HG03378 (cell line): ENCODE measurements at regions not wholly inside any gene's neighbourhood (a gene's known extent, or its start where the extent isn't known, plus 50 kb on each side); places are given as distances from the start of the nearest gene placed in this dataset.

Experiments
- ATAC-seq: cut with Tn5 transposase; IDR thresholded peaks from one replicate; pipeline ENCODE4 v1.9.1; 2021; ENCODE audit warnings: mild to moderate bottlenecking, moderate library complexity; ENCODE audit not compliant: unreplicated experiment

- no peak for ATAC-seq
These were observed 591.9 kb downstream of the TECRL start for GRCh38 chr4:63817196-63817865.

DNA sequence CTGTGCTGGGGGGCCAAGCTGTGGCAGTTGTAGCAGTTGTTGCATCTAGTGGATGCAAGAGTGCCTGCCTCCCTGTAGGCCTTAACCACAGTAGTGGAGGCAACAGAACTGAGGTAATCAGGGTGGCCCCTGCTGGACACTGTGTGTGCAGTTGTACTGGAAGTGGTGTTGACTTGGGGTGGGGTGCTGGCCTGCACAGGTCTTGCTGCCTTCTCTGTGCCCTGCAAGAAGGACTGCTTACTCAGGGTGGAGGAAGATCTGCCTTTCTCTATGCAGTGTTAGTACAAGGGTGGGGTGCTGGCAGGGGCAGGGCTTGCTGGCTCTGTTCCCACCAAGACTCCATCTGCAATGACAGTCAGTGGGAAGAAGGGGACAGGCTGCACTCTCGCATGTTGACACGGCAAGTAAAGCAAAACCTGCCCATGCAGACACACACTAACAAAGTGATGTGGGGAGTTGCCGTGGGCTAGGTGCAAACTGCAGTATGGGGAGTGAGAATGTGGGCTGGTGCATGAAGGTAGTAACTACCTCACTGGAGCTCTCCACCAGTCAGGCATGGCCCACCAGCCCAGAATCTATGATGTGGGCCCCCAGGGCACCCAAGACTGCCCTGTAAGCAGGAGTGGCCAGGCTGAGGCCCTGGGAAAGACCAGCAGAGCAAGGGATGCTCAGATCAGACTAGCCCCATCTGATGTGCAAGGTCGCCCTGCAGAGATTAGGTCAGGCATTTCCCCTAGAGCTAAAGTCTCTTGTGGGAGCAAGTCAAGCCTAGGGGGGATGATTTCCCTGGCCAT lies 594.9 kb downstream of the TECRL start:
- ATAC-seq: no peak

DNA sequence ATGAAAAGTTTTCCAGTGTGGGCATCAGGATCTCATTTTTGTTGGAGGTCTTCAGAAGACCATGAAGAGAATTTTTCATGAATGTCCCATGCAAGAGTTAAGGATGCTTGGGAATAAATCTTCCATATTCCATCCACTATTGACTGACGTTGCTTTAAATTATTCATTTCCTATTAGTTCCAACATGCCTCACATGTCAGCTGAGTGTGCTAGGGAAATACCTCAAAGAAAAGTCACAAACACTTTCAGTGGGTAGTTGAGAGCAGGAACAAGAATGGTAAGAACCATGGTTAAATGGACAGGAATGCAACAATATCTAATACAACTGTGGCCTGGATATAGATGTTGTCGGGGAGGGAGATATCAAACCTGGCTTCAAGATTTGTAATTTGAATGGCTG lies 610.1 kb downstream of the TECRL start:
- ATAC-seq: no peak

DNA sequence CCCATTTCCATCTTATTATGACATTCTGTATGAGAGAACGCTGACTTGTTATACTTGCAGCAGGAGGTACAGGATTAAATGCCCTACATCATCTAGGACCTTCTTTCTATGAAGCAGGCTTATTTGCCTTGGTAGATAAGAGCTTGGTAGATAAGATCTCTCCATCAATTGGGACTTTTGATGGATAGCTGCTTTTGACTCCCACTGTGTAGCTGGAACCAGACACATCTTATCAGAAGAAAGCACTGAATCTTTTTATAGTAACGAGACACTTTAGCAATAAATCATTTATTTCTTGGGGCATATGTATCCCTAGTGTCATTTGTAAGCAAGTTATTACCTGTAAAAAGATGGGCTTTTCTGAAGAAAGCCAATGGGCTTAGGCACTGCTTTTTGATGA lies 613.9 kb downstream of the TECRL start:
- no peak for ATAC-seq

DNA sequence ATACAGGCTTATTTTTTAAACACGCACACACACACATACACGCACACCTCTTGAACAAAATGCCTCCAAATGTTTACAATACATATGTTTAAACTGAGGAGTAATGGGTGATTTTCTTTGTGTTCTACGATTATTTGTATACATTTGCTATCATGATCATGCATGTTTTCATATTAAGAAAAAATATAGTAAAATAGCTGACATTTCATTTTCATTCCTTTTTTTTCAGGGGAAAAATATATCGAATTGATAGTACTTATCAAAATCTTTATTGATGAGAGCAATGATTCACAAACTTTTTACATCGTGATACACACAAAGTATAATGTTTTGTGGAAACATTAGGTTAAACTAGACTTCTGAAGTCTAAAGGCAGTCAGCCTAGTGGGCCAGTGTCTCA lies 618.9 kb downstream of the TECRL start:
- ATAC-seq: no peak

GRCh38 chr4:63788271-63788670 lies 621.0 kb downstream of the TECRL start:
- ATAC-seq: no peak

- ATAC-seq: no peak
These were observed 621.9 kb downstream of the TECRL start for GRCh38 chr4:63787326-63787725.

GRCh38 chr4:63786171-63786570 lies 623.1 kb downstream of the TECRL start:
- ATAC-seq: no peak

DNA sequence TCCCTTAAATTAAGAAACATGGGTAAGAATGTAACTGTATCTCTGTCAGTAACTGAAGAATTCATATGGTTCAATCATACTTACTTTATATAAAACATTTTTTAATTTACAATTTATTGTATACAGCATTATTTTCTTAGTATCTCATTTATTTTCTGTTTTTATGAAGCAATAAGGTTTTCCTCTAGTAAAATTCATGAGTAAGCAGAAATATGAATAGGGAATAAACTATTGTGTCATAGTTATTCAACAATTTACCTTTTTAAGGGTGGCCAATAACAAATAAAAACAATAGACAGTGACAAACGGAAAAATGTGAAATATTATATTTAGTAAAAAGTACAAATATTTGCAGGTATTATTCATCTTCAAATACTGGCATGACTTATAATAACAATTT lies 624.4 kb downstream of the TECRL start:
- ATAC-seq: no peak

GRCh38 chr4:63777601-63778000 lies 631.6 kb downstream of the TECRL start:
- ATAC-seq: no peak

GRCh38 chr4:63764400-63764799 lies 644.9 kb downstream of the TECRL start:
- no peak for ATAC-seq

DNA sequence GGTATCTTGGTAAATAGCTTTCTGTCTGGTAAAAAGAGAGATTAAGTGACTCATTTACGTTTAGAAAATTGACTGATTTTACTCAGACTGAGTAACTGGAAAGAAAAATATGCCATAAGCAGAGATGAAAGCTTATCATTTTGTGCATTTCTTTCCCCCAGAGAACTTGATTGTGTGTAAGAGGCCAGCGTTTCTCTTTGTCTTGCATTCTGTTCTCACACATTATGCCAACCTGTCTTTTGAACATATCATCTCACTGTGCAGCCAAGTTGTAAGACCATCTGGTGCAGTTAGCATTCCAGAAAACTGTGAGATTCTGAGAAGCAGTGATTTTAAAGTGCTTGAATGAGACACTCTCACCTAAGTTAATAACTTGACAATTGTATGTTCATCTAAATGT lies 651.3 kb downstream of the TECRL start:
- ATAC-seq: no peak

DNA sequence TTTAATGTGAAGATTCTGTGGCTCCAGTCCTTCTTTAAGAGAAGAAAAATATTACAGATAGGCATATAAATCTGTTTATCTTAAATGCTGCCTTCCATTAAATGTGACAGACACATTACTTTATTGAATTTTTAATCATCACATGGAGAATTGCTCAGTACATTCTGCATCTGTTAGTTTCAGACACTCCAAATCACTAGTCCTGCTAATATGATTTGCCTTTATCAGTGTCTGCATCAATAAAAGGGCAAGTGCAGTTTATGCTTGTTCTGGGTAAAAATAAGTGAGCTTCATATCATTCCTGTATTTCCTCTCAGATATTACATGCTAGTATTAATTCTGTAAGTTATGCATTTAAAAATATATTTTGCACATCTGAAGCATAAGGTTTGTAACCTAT lies 666.4 kb downstream of the TECRL start:
- no peak for ATAC-seq

- ATAC-seq: no peak
These were observed 679.7 kb downstream of the TECRL start for GRCh38 chr4:63729519-63729918.

- no peak for ATAC-seq
These were observed 680.6 kb downstream of the TECRL start for GRCh38 chr4:63728480-63729177.

- no peak for ATAC-seq
These were observed 691.9 kb downstream of the TECRL start for GRCh38 chr4:63717384-63717783.

- no peak for ATAC-seq
These were observed 700.6 kb downstream of the TECRL start for GRCh38 chr4:63708661-63709060.

- ATAC-seq: no peak
These were observed 708.7 kb downstream of the TECRL start for GRCh38 chr4:63700569-63700968.

GRCh38 chr4:63693321-63693720 lies 715.9 kb downstream of the TECRL start:
- ATAC-seq: no peak

- no peak for ATAC-seq
These were observed 730.8 kb downstream of the TECRL start for GRCh38 chr4:63678358-63678931.

GRCh38 chr4:63670735-63671134 lies 738.5 kb downstream of the TECRL start:
- ATAC-seq: no peak

DNA sequence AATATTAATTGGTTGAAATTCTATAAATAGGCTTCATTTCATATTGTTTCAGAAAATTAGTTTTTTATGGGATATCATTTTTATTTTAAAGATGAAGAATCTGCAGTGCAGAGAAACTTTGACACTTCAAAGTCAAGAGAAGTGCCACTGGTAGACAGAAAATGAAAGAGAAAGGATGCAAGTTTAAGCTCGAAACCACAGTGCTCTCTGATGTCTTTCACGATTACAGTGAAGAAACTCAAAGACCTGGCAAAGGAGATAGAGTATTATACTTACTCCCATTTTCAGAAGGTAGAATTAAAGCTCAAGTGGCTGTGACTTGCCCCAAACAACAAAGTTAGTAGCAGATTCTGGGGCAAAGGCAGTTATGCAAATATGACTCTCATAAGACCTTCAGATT lies 745.4 kb downstream of the TECRL start:
- ATAC-seq: no peak
